ENCODE measurements at regions not wholly inside any gene's neighbourhood (a gene's known extent, or its start where the extent isn't known, plus 50 kb on each side); places are given as distances from the start of the nearest gene placed in this dataset.
"Not testable (repeated sequence)": the region's sequence is repeated elsewhere in the genome, so short reads cannot be mapped to it uniquely, and the experiment has no call there.

GRCh38 chr5:85268194-85268593 is 883.5 kb upstream of the EDIL3 start:
- peaks cover 5% of the 10 kb centered on the region for H3K9me3 Mint-ChIP-seq
- H3K36me3 Mint-ChIP-seq (ENCODE audit: low read depth): no peaks in the 10 kb centered on the region
- H3K27me3 Mint-ChIP-seq: no peaks in the 10 kb centered on the region
- no peak overlapping the region for H3K4me3 Mint-ChIP-seq
- no peak overlapping the region for H3K27ac Mint-ChIP-seq
- H3K4me1 Mint-ChIP-seq (ENCODE audit: low read depth): no peaks in the 10 kb centered on the region

GRCh38 chr5:85278193-85278592 is 893.5 kb upstream of the EDIL3 start:
- H3K36me3 Mint-ChIP-seq (ENCODE audit: low read depth): no peaks in the 10 kb centered on the region
- peaks cover 4% of the 10 kb centered on the region for H3K9me3 Mint-ChIP-seq
- no peaks in the 10 kb centered on the region for H3K4me1 Mint-ChIP-seq (ENCODE audit: low read depth)
- H3K27me3 Mint-ChIP-seq: no peaks in the 10 kb centered on the region
- no peak overlapping the region for H3K4me3 Mint-ChIP-seq
- no peak overlapping the region for H3K27ac Mint-ChIP-seq

- no peaks in the 10 kb centered on the region for H3K9me3 Mint-ChIP-seq
- no peak overlapping the region for H3K27ac Mint-ChIP-seq
- no peaks in the 10 kb centered on the region for H3K4me1 Mint-ChIP-seq (ENCODE audit: low read depth)
- H3K27me3 Mint-ChIP-seq: no peaks in the 10 kb centered on the region
- H3K4me3 Mint-ChIP-seq: no peak overlapping the region
- no peaks in the 10 kb centered on the region for H3K36me3 Mint-ChIP-seq (ENCODE audit: low read depth)
These were observed 904.2 kb upstream of the EDIL3 start for GRCh38 chr5:85288914-85289313.

- Mint-ChIP-seq H3K36me3 (ENCODE audit: low read depth) (no peaks in the 10 kb centered on the region), H3K9me3 (no peaks in the 10 kb centered on the region), H3K27me3 (no peaks in the 10 kb centered on the region), H3K27ac (no peak overlapping the region), H3K4me1 (ENCODE audit: low read depth) (no peaks in the 10 kb centered on the region), H3K4me3 (no peak overlapping the region)
These were observed 908.6 kb upstream of the EDIL3 start for GRCh38 chr5:85293145-85293785.

- Mint-ChIP-seq H3K9me3 (no peaks in the 10 kb centered on the region), H3K27ac (no peak overlapping the region), H3K27me3 (no peaks in the 10 kb centered on the region), H3K4me1 (ENCODE audit: low read depth) (no peaks in the 10 kb centered on the region), H3K36me3 (ENCODE audit: low read depth) (no peaks in the 10 kb centered on the region), H3K4me3 (no peak overlapping the region)
These were observed 919.8 kb upstream of the EDIL3 start for GRCh38 chr5:85304524-85304923.

- Mint-ChIP-seq H3K9me3 (no peaks in the 10 kb centered on the region), H3K27ac (no peak overlapping the region), H3K27me3 (no peaks in the 10 kb centered on the region), H3K36me3 (ENCODE audit: low read depth) (no peaks in the 10 kb centered on the region), H3K4me3 (no peak overlapping the region), H3K4me1 (ENCODE audit: low read depth) (no peaks in the 10 kb centered on the region)
These were observed 921.1 kb upstream of the EDIL3 start for GRCh38 chr5:85305766-85306165.

- H3K36me3 Mint-ChIP-seq (ENCODE audit: low read depth): no peaks in the 10 kb centered on the region
- H3K27ac Mint-ChIP-seq: no peak overlapping the region
- H3K9me3 Mint-ChIP-seq: no peaks in the 10 kb centered on the region
- no peak overlapping the region for H3K4me3 Mint-ChIP-seq
- no peaks in the 10 kb centered on the region for H3K4me1 Mint-ChIP-seq (ENCODE audit: low read depth)
- no peaks in the 10 kb centered on the region for H3K27me3 Mint-ChIP-seq
These were observed 926.9 kb upstream of the EDIL3 start for GRCh38 chr5:85311536-85311935.

- H3K9me3 Mint-ChIP-seq: peaks cover 4% of the 10 kb centered on the region
- no peaks in the 10 kb centered on the region for H3K36me3 Mint-ChIP-seq (ENCODE audit: low read depth)
- no peaks in the 10 kb centered on the region for H3K4me1 Mint-ChIP-seq (ENCODE audit: low read depth)
- no peaks in the 10 kb centered on the region for H3K27me3 Mint-ChIP-seq
- H3K4me3 Mint-ChIP-seq: no peak overlapping the region
- H3K27ac Mint-ChIP-seq: no peak overlapping the region
These were observed 935.8 kb upstream of the EDIL3 start for GRCh38 chr5:85320495-85320894.

GRCh38 chr5:85333276-85333675 is 948.6 kb upstream of the EDIL3 start:
- H3K9me3 Mint-ChIP-seq: peaks cover 7% of the 10 kb centered on the region
- H3K4me1 Mint-ChIP-seq (ENCODE audit: low read depth): no peaks in the 10 kb centered on the region
- H3K4me3 Mint-ChIP-seq: no peak overlapping the region
- no peaks in the 10 kb centered on the region for H3K36me3 Mint-ChIP-seq (ENCODE audit: low read depth)
- no peak overlapping the region for H3K27ac Mint-ChIP-seq
- no peaks in the 10 kb centered on the region for H3K27me3 Mint-ChIP-seq

- no peak overlapping the region for H3K4me3 Mint-ChIP-seq
- H3K36me3 Mint-ChIP-seq (ENCODE audit: low read depth): no peaks in the 10 kb centered on the region
- no peak overlapping the region for H3K27ac Mint-ChIP-seq
These were observed 952.8 kb upstream of the EDIL3 start for GRCh38 chr5:85337435-85337834.

GRCh38 chr5:85340790-85341189 is 956.1 kb upstream of the EDIL3 start:
- peaks cover 7% of the 10 kb centered on the region for H3K9me3 Mint-ChIP-seq
- H3K36me3 Mint-ChIP-seq (ENCODE audit: low read depth): no peaks in the 10 kb centered on the region
- H3K27ac Mint-ChIP-seq: no peak overlapping the region
- no peaks in the 10 kb centered on the region for H3K4me1 Mint-ChIP-seq (ENCODE audit: low read depth)
- H3K4me3 Mint-ChIP-seq: no peak overlapping the region
- no peaks in the 10 kb centered on the region for H3K27me3 Mint-ChIP-seq

More at GRCh38 chr5:85337435-85337834, 952.8 kb upstream of the EDIL3 start:
- Mint-ChIP-seq H3K9me3 (peaks cover 7% of the 10 kb centered on the region), H3K4me1 (ENCODE audit: low read depth) (no peaks in the 10 kb centered on the region), H3K27me3 (no peaks in the 10 kb centered on the region)

- H3K4me3 Mint-ChIP-seq: no peak overlapping the region
- no peaks in the 10 kb centered on the region for H3K27me3 Mint-ChIP-seq
- no peaks in the 10 kb centered on the region for H3K9me3 Mint-ChIP-seq
- no peaks in the 10 kb centered on the region for H3K36me3 Mint-ChIP-seq (ENCODE audit: low read depth)
- no peak overlapping the region for H3K27ac Mint-ChIP-seq
- no peaks in the 10 kb centered on the region for H3K4me1 Mint-ChIP-seq (ENCODE audit: low read depth)
These were observed 961.1 kb upstream of the EDIL3 start for GRCh38 chr5:85345818-85346217.

- Mint-ChIP-seq H3K4me3 (no peak overlapping the region), H3K4me1 (ENCODE audit: low read depth) (no peaks in the 10 kb centered on the region), H3K9me3 (no peaks in the 10 kb centered on the region), H3K36me3 (ENCODE audit: low read depth) (no peaks in the 10 kb centered on the region), H3K27me3 (no peaks in the 10 kb centered on the region), H3K27ac (no peak overlapping the region)
These were observed 972.6 kb upstream of the EDIL3 start for GRCh38 chr5:85357309-85357708.

- Mint-ChIP-seq H3K4me3 (no peak overlapping the region), H3K27ac (no peak overlapping the region), H3K9me3 (no peaks in the 10 kb centered on the region), H3K4me1 (ENCODE audit: low read depth) (no peaks in the 10 kb centered on the region), H3K36me3 (ENCODE audit: low read depth) (no peaks in the 10 kb centered on the region), H3K27me3 (no peaks in the 10 kb centered on the region)
These were observed 990.8 kb upstream of the EDIL3 start for GRCh38 chr5:85375525-85375924.

- no peaks in the 10 kb centered on the region for H3K4me1 Mint-ChIP-seq (ENCODE audit: low read depth)
- H3K9me3 Mint-ChIP-seq: peaks cover 4% of the 10 kb centered on the region
- no peaks in the 10 kb centered on the region for H3K36me3 Mint-ChIP-seq (ENCODE audit: low read depth)
- no peak overlapping the region for H3K4me3 Mint-ChIP-seq
- H3K27ac Mint-ChIP-seq: no peak overlapping the region
- no peaks in the 10 kb centered on the region for H3K27me3 Mint-ChIP-seq
These were observed 1004.1 kb upstream of the EDIL3 start for GRCh38 chr5:85388770-85389169.

- not testable (repeated sequence) for H3K4me3 Mint-ChIP-seq; H3K27ac Mint-ChIP-seq; H3K27me3 Mint-ChIP-seq; H3K9me3 Mint-ChIP-seq; H3K4me1 Mint-ChIP-seq (ENCODE audit: low read depth); H3K36me3 Mint-ChIP-seq (ENCODE audit: low read depth)
These were observed 1007.6 kb upstream of the EDIL3 start for GRCh38 chr5:85392309-85392708.

Measured in stimulated activated naive CD8-positive, alpha-beta T cell treated with anti-CD3 and anti-CD28 coated beads, Interleukin-15, Interleukin-2, amounts not matched to agents 100 ng/mL and 50 ng/mL, for 24 hours (primary cell).